ENCODE measurements at regions not wholly inside any gene's neighbourhood (a gene's known extent, or its start where the extent isn't known, plus 50 kb on each side); places are given as distances from the start of the nearest gene placed in this dataset.

DNA sequence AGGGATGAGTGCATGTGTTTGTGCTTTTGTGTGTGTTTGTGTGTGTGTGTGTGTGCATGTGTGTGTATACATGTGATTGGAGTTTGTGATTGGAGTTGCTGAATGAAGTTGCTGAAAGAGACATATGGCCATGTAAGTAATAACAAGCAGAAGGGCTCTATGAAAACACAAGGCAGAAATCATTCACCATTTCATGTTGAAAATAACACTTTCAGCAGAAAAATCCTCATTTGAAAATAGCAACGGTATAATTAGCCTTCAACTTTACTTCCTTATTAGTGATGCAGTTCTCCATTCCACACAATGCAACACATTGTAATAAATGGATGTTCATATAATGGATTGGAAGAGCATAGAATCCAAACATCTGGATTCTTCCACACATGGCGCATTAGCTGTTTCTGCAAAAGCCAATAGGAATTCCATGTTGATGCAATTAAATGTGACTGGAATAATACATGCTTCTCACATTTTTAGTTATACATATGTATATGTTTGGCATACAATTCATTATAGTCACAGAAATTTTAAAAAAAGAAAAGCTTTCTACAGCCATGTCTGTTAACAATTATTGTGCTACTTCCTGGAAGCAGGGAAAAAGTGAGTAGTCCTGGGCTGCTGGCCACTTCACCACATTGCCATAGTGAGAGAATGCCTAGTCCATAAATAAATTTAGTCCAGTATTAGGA, 538.0 kb downstream of the LTN1 start:
- no peak for DNase-seq (ENCODE audit: low spot score)

DNA sequence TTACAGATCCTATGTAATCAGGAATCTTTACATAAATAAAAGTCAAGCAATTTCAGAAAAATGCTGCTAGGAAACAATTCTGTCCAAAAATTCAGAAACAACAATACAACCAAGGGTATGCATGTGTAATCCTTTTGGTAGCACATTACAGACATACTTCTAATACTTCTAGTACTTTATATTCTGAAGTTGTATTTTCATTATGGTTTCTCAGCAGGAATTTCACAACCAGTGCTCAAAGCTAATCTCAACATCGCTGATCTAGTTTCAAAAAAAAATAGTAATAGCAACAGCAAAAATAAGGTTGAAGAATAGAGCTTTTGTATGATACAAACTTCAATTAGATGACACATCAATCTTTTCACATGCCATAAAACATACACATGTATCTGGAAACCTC, 545.2 kb downstream of the LTN1 start:
- DNase-seq (ENCODE audit: low spot score) = no peak

DNA sequence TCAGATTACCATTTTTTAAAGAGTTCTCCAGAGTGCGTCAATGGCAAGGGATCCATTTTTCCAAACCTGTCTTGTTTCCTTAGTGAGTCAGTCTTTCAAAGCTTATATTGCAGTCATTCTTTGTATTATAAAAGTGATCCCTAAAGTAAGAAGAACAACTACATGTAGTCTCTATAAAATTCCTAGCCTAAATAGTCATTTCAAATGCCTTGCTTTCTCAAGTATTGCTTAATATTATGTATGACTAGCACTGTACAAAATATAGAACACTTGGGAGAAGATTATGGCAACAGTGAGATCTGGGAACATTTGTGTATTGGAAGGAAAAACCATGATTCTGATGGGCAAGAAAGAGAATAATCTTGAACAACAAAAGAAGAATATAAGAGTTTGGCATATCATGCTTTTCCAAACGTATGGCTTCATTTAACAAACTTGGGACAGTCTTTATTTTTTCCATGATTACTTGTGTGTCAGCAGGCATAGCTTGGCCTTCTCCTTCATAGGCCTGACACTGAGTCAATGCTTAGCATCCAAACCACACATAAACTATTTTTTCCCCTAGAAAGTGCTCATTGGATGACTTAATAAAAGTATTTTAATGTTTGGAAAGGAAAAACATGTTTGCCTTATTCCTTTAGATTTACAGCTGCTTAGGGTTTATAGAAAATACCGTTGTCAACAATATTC, 547.4 kb downstream of the LTN1 start:
- no peak for DNase-seq (ENCODE audit: low spot score)

DNA sequence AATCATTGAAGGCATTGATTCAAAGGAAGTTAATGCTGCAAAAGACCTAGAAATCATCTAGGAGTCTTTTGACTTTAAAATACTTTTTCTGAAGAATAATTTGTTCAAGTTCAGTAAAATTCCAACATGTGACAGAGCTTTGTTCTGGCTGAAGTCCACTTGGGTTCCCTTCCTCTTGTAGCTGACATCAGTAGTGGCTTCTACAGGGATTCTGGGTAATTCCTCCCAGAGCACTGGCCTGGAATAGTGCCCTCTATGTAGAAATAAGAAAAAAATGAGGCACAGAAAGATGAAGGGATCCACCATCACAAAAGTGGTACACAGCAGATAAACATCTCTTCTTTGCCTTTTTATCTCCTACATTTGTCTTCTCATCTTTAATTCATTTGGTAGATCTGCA, 548.1 kb downstream of the LTN1 start:
- no peak for DNase-seq (ENCODE audit: low spot score)

DNA sequence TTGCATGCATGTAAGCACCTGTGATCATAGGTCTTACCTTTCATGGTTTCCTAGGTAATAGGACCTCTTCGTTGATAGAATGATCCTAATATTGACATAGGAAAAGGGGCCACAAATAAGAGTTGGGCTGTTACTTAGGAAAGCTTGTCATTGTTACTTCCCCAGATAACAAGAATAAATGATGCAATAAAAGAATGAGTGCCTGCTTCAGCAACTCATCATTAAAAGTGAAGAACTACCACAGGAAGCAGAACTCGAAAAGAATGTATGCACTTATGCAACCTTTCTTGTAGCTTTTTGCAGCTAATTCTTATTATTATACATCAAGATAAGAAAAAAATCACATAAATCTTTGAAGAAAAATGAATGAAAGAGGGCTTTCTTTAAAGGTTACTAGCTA, 548.6 kb downstream of the LTN1 start:
- no peak for DNase-seq (ENCODE audit: low spot score)

DNA sequence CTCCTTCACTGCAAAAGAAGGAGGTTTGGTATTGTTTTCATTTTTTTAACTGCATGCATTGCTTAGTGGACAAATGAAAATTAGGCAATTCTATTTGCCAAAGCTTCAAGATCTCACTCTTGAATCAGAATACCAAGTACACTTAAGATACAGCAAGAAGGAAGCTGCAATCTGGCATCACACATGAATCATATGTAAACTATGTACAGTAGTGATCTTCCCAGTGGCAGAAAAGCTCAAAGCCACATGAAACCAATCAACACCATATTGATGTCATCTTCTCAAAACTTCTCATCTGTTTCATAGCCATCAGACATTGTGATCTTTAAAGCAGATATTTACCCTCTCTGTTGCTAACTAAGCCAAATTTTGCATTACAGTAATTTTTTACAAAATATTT, 550.1 kb downstream of the LTN1 start:
- no peak for DNase-seq (ENCODE audit: low spot score)

DNA sequence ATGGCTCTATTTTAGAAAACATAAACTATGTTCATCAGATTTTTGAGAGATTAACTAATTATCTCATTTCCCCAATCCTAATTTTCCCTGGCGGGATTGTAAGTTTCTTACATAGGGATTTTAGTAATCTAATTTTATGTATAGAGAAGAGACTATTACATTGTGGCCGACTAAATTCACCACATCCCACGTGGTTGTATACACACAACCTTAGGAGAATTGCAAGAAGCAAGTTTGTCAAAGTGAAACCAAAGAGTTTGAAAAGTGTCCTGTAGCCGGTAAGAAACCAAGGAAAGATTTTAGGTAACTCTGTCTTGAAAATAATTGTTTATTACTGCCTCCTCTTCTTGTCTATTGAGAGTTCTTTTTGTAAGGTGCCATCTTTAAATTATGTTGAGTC, 550.6 kb downstream of the LTN1 start:
- DNase-seq (ENCODE audit: low spot score) = no peak

DNA sequence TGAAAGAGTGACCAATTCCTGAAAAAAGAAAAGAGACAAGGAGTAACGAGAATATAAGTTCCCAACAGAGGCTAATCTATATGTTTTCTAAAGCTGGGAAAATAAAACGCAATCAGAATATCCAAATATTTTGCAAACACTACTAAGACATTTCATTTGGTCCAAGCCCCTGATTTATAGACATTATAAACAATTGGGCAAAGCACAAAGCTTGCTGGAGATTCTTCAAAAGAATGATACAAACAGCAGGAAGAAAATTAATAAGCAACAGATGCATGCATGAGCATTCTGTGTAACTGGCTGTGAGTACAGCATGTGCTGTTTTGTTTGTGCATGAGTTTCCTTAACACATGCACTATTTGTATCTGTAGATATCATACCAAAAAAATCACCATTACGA, 552.9 kb downstream of the LTN1 start:
- DNase-seq (ENCODE audit: low spot score) = no peak

DNA sequence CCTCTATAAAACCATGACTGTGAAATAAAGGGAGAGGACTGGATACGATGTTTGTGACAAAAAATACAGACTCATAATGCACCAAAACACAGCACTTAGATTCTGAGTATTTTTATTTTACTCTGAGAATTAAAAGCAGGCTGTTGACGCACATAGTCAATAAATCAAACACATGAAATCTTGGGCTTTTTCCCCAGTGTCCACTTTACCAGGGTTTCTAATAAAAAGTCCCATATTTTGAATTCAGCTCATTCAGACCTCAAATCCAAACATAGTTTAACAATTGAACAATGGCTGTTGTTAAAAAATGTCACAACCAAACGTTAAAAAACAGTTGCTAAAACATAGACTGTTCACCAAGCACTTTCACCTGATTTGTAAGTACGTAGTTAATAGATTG, 553.4 kb downstream of the LTN1 start:
- no peak for DNase-seq (ENCODE audit: low spot score)

DNA sequence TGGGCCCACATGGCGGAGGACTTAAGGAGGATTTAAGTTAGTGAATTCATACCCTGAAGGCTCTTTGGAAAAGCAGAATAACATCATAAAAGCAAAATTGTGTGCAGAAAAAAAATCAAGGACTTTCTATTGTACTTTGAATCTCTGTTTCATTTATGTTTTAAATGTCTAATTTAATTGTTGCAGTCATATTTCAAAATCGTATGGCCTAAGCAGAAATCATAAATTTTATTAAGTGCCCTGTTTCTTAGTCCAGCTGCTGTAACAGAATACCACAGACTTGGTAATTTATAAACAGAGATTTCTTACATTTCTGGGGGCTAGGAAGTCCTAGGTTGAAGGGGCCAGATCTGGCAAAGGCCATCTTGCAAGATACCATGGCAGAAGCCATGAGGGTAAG, 555.6 kb downstream of the LTN1 start:
- DNase-seq (ENCODE audit: low spot score) = no peak

DNA sequence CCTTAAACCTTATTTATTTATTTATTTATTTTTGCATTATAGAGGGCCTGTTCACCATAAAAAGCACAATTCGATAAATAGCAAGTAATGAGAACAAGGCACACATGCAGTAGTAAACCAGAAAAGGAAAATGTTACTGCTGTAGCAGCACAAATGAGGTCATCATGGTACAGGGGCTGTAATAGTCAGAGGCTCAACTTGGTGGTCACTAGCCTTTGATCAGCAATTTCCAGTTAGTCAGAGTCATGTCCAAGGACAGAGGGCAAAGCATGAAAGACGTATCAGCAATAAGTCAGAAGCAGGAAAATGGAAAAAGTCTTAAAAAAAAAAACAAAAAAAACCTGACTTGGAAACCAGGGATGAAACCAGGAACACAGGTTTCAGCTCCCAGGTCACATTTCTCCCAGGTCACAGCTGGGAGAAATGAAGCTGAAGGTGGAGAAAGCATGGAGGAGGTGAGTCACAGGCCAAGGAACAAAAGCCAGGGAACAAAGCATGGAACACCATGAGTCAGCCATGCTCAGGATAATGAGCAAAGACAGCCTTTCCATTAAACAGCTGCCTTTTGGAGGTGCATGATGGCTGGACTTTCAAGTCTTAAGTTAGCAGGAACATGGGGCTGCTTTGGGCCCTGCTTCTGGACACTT, 556.3 kb downstream of the LTN1 start:
- no peak for DNase-seq (ENCODE audit: low spot score)

DNA sequence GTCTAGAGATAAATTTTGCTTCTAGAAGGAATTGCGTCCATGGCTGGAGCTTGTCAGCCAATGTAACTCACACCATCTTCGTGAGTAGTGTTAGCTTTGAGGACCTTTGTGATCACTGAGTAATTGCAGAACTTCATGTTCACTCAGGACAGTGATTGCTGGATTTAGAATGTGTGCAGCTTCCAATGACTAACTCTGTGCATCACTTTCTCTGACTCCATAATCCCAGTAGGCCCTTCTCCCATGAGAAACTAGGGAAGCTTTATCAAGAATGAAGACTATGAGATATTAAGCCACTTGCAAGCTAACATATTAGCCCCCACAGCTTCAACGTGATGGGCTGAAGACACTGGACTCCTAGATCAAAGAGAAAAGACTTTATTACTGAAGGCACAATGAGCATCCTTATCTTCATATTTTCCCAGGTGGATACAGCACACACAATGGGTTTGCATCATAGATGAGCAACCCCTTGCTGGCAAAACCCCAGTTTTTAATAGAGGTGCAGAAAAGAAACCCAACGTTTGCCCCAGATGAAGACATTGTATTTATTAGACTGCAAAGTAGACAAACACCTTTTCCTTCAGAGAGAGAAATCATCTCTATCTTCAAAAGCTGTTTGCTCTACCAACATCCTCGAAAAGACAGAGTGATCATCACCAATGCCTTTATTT, 561.0 kb downstream of the LTN1 start:
- no peak for DNase-seq (ENCODE audit: low spot score)

DNA sequence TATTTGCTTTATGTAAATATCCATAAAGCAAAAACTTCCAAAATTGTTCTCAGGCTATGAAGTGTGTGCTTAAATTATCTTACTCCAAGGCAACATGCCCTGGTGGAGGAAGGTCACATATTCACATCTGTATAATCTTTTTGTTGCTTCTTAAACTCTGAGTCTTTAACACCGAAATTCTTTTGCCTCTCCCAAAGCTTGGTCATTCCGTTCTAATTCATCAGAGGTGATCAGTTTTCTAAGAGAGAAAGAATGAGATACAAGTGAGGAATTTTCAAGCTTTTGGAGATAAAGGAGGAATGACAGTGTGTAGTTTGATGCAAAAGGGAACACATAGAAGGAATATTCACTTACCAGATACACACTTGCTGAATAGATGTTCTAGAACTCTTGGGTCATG, 561.7 kb downstream of the LTN1 start:
- DNase-seq (ENCODE audit: low spot score) = no peak

DNA sequence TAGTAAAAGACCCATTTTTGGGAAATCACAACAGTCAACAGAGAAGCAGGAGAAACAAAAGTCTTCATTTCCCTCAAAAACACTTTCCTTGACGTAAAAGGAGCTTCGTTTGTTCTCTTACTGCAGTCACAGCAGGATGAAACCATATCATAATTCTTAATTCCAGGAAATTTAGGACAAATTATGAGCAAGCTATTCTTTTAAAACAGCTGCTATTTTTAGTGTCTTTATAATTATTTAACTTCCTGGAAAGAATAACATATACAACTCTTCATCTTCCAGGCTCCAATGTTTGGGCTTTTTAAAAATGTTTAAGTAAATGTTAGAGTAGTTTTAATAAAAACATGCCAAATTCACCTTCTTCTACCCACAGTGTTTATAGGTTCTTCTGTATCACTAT, 563.5 kb downstream of the LTN1 start:
- no peak for DNase-seq (ENCODE audit: low spot score)

DNA sequence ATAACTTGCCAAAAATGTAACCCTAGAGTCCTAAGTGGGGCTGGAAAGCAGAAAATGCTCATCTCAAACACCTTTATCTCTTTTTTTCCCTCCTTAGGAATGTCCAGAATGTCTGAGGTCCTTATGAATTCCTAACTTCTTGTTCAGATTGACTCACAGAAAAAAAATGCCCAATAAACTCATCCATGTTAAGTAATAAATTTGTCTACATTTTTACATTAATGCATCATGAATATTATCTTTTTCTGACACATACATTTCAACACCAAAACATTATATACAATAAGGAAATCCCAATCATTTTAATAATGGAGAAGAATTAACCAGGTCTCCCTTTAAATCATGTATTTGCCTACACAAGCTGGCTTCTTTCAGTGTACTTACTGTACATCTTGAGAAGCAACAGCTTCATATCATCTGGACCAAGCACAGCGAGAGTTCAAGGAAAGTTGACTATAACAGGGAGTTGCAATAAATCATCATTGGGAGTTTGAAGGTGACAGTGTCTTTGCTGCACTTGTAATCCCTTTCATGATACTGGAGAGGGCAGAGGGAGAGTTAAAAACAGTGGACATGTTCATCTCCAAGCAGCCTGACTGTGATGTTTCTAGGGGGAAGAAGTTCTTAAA, 565.2 kb downstream of the LTN1 start:
- no peak for DNase-seq (ENCODE audit: low spot score)

DNA sequence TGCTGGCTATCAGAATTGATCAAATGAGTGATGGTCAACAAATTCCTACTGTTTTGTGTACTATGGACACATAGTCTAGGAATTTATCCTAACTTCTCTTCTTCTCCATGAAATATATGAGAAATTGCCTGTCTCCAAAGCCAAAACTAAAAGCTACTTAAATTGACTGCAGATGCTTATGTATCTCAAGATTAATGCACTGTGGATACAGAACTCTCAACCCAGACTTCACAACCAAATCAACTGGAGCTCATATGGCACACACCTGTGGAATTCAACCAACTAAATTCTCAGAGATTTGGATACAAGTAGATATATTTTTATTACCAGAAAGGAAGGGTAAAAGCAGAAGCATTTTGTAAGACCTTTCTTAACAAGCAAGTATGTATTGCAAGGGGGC, 566.1 kb downstream of the LTN1 start:
- DNase-seq (ENCODE audit: low spot score) = no peak

DNA sequence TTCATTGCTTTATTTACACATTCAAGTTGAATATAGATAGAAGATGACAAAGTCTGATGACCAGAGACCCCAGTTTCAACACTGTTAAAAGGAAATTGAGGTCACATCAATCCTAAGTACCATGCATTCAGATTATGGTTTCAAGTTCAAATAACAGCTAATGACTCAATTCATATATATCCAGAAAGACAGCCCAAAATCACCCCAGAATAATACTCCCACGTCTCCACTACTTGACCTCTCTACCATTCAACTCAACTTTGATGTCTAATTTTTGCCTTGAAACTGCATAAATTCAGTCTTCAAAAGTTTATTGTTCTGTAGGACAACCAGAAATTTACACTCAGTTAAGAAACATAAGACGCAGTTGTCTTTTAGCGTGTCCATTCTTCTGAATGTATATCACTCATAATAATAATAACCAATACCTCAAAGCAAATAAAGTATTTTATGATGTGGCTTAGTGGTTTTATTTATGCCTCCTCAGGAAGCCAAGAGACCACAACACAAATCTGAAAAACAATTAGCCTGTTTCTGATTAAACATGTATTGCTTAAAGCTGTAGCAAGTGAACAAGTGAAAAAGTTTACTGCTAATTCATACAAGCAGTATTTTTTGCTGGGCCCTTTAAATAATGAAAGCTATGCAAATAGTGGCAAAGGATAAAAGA, 569.0 kb downstream of the LTN1 start:
- DNase-seq (ENCODE audit: low spot score) = no peak

DNA sequence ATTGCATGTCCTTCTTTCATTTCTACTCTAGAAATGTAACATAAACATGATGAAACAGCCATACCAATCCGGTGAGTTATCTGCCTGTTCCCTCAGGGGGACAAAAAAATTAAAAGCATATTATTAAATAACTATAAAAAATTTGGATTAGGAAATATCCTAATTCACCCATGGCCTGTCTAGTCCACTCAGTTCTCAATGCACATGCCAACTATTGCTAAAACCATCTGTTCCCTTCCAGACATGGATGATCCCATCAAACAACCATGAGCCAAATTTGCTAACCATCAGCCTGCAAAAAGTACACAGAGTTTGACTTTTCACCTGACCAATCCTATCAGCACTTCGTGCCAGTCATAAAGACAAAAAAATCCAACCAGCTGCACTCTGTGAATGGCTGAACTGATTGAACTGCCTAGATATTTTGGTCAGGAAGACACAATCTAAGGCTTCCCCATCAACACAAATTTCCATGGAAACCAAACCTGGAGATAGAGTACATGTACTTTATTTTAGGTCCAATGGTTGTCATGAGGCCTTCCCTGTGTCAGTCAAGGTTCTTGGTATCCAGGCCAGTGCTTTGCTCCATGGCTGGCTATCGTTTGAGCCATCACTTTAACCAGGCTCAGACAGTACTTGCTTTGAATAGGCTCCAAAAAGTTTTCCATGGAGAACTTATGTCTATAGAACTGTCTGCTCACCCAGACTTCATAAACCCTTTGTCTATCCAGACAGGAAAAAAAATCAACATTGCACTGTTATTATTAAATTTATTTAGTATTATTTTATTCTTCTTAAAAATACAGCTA, 570.8 kb downstream of the LTN1 start:
- DNase-seq (ENCODE audit: low spot score) = no peak

DNA sequence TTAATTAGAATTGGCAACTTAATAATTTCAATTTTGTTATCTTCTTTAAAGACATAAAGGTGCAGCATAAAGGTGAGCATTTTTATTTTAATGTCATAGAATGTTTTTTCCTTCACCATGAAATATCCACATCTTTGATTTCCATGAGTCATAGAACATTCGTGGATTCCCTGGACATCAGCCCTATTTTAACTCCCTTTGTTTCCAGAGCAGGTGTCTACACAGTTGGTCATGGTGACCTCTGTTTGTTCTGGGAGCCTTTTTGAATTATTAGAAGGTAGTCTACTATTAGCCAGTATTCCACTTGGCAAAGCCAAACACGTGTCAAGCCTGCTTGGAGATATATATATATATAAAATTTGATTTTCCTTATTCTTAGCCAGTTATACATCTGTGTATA, 572.9 kb downstream of the LTN1 start:
- no peak for DNase-seq (ENCODE audit: low spot score)

DNA sequence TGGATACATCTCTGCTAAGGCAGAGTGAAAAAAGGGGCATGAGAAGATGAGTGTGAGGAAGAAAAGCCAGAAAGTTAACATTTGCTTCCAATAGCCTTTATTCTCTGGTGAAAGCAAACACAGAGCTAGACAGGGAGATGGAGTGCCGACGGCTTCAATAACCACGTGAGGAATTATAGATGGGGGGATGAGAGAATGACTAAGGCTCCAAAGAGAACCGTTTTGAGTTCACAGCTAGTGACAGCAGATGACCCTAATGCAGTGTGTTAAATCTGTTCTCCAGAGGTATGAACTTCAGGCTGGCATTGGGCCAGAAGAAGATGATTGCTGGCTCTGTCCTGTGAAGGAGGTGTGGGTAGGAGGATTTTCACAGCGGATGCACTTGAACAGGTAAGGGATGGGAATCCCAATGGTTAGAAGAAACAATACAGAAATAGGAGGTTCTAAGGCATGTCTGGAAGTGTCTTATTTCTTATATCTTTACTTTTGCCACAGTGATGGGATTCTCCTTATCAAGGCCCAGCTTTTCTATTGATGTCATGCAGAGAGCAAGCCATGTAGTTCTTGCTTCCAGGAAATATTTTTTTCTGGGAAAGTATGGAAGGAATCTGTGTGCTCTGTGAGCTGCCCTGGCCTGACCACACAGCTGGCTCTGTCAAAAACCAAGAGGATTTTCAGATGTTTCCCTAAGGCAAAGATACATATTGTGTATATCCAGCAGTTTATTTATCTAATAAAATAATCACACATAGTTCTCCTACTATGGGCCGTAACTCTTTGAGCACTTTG, 573.8 kb downstream of the LTN1 start:
- no peak for DNase-seq (ENCODE audit: low spot score)
